ENCODE measurements at regions not wholly inside any gene's neighbourhood (a gene's known extent, or its start where the extent isn't known, plus 50 kb on each side); places are given as distances from the start of the nearest gene placed in this dataset.

DNA sequence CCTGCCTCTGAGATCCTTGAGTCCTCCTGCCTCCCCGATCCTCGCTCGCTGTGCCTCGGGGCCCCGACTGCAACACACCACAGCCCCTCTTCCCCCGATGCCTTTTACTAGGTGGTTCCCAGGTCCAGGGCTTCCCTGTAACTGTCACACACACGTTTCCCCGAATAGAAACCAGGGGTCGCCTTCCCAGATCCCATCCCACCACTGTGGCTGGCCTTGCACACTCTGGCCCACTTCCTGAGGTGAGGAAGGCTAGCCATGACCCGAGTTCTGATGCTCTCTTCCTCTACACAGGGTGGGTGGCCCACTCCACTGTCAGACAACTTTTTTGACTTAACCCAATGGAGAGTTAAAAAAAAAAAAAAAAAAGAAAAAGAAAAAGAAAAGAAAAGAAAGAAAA lies 139.6 kb upstream of the ASB18 start:
- TF ChIP-seq REST (IDR thresholded peaks at IDR 0.05; ENCODE audit: insufficient read depth in 1 of 2, low read depth in 2 of 2, low read length in 2 of 2) (no peak), SIN3A (IDR thresholded peaks at IDR 0.05; ENCODE audit: borderline replicate concordance, insufficient read depth, low read length) (no peak), POLR2AphosphoS5 (IDR thresholded peaks at IDR 0.05; ENCODE audit: low read depth, low read length) (no peak)
